Heart left ventricle (tissue), 16 donors: ENCODE measurements at regions not wholly inside any gene's neighbourhood (a gene's known extent, or its start where the extent isn't known, plus 50 kb on each side); places are given as distances from the start of the nearest gene placed in this dataset.
"Not testable (repeated sequence)": the region's sequence is repeated elsewhere in the genome, so short reads cannot be mapped to it uniquely, and the experiment has no call there.

Source experiments
- ATAC-seq, 4 donors: fragments of 200-7000 bp; cut with Tn5 transposase; one replicate each; pipeline ENCODE4 v1.9.1; 2020 to 2022; ENCODE audit warnings: moderate library complexity in 4 of 4, mild to moderate bottlenecking in 3 of 4, moderate number of reproducible peaks in 1 of 4
- DNase-seq, 5 donors: peaks; one replicate each; pipeline ENCODE4 v3.0.0-alpha.2; 2020
- H3K27ac ChIP-seq, 12 donors: fragments of 200-600 bp; sonication (generic) in 4 of 12; one replicate each; pipeline versions ENCODE4 v1.5.0 to v1.8.0; 2016 to 2022; ENCODE audit warnings: mild to moderate bottlenecking in 2 of 12
- H3K27me3 ChIP-seq, 9 donors: fragments of 200-600 bp; sonication (generic) in 2 of 9; one replicate each; pipeline versions ENCODE4 v1.5.1 to v1.8.0; 2016 to 2022; ENCODE audit warnings: mild to moderate bottlenecking in 3 of 9
- H3K36me3 ChIP-seq, 9 donors: fragments of 200-600 bp; sonication (generic) in 2 of 9; one replicate each; pipeline versions ENCODE4 v1.5.0 to v1.8.0; 2018 to 2022; ENCODE audit warnings: mild to moderate bottlenecking in 2 of 9
- H3K4me1 ChIP-seq, 12 donors: fragments of 200-600 bp; sonication (generic) in 4 of 12; one replicate each; pipeline versions ENCODE4 v1.5.0 to v1.8.0; 2016 to 2022; ENCODE audit warnings: mild to moderate bottlenecking in 3 of 12
- H3K4me3 ChIP-seq, 12 donors: fragments of 200-600 bp; sonication (generic) in 4 of 12; one replicate each; pipeline versions ENCODE4 v1.5.0 to v1.8.0; 2017 to 2022; ENCODE audit warnings: mild to moderate bottlenecking in 9 of 12, moderate library complexity in 4 of 12
- H3K9me3 ChIP-seq, 12 donors: fragments of 200-600 bp; sonication (generic) in 4 of 12; one replicate each; pipeline versions ENCODE4 v1.5.0 to v1.8.0; 2016 to 2022; ENCODE audit warnings: mild to moderate bottlenecking in 1 of 12
- CTCF ChIP-seq, 12 donors: fragments of 200-600 bp; sonication (generic) in 4 of 12; IDR thresholded peaks; one replicate each; pipeline versions ENCODE4 v1.5.0 to v1.8.0; 2018 to 2022; ENCODE audit warnings: antibody characterized with exemption in 12 of 12, mild to moderate bottlenecking in 5 of 12
- POLR2A ChIP-seq, 2 donors: fragments of 450-650 bp; IDR thresholded peaks; one replicate each; pipeline ENCODE4 v1.6.1; 2017; ENCODE audit warnings: antibody characterized with exemption in 2 of 2, mild to moderate bottlenecking in 2 of 2, moderate library complexity in 2 of 2
- WGBS, 4 donors: extraction: QIAGEN DNeasy Blood & Tissue Kit in 2 of 4; methylation state at CpG; one replicate each; pipeline versions ENCODE4 v1.1.5 to v1.1.7; 2013 to 2018; 5-methylcytosine and 5-hydroxymethylcytosine counted together
- intact Hi-C, 10 donors: fragments of 100-400 bp; cut with DNase I; formaldehyde crosslinking; loops; one replicate each; pipeline versions ENCODE4 v1.11.1 to v1.14.2; 2022
- donor health status: ischemic (EF 13 %, LVEDD 7.1; RV severe dilation, severe dysfunction).
- donor health status: healthy with polysubstance abuse.
- donor health status: DM: no; HTN: yes; CAD: no.
- donor health status: DM: no; HTN: no; CAD: no.
- donor health status: ischemic (EF 25% LVEDD 6.9; RV normal size, moderate dysfunction).
- donor health status: ischemic (EF 25% LVEDD 5.7; RV mildly dilated, moderate dysfunction).
- donor health status: healthy.
- donor health status: DM: yes; HTN: yes; CAD: no.
- donor health status: ischemic (EF 35%, LVEDD 5.7; RV mildly dilated, moderate dysfunction).
- donor health status: nonischemic (EF 11% LVEDD 7.7; RV severe dilation, severe dysfunction).
- donor health status: DM: yes; HTN: yes; CAD: no.
- donor health status: PGD.
- donor health status: ischemic (EF 29% LVEDD 5.4; RV normal size, mild dysfunction).
- donor health status: nonischemic (EF 23%, LVEDD 6.1; RV moderate dilation, normal function).

DNA sequence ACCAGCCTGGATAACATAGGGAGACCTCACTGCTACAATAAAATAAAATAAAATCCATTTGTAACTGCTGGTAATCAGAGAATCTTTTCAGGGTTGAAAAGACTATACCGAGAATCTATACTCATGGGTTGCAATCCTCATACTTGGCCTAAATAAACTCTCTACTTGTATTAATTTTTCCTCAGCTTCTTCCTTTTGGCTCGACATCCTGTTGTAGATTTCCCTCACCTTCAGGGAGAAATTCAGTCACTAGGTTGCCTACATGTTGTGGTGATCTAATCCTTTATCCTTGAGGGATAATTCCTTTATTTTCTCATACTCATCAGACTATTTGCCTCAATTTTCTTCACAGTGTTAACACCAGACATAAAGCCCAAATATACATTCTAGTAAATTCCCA is 1093.4 kb downstream of the SORCS3 start:
- TF ChIP-seq POLR2A (IDR thresholded peaks at IDR 0.05) (no peak), CTCF (IDR thresholded peaks at IDR 0.05) (no peak)
- Histone ChIP-seq H3K4me3 (no peak overlapping the region), H3K4me1 (no peaks in the 10 kb centered on the region), H3K27ac (no peak overlapping the region), H3K27me3 (no peaks in the 10 kb centered on the region), H3K36me3 (no peaks in the 10 kb centered on the region), H3K9me3 (peaks cover 0 to 4% (median 0%) of the 10 kb centered on the region in 12 donors)
- ATAC-seq (no peak), DNase-seq (no peak)
- WGBS, 4 donors, result 70 to 76% (median 73%) methylated on average over 2 of the region's 2 CpGs
- intact Hi-C loops, result no loop called here

- intact Hi-C loops, result no loop called here
Measured at GRCh38 chr10:105733924-105734323, 1092.8 kb downstream of the SORCS3 start.

GRCh38 chr10:105729428-105729827 is 1088.3 kb downstream of the SORCS3 start:
- intact Hi-C loops, result no loop called here
- Histone ChIP-seq H3K4me1 (no peaks in the 10 kb centered on the region), H3K9me3 (no peaks in the 10 kb centered on the region), H3K27me3 (no peaks in the 10 kb centered on the region), H3K36me3 (no peaks in the 10 kb centered on the region), H3K4me3 (no peak overlapping the region), H3K27ac (no peak overlapping the region)
- DNase-seq (no peak), ATAC-seq (no peak)
- WGBS, 4 donors, result 43 to 65% (median 57%) methylated on average over 1 of the region's 1 CpG
- TF ChIP-seq POLR2A (IDR thresholded peaks at IDR 0.05) (no peak), CTCF (IDR thresholded peaks at IDR 0.05) (no peak)

More at GRCh38 chr10:105733924-105734323, 1092.8 kb downstream of the SORCS3 start:
- Histone ChIP-seq H3K27me3 (no peaks in the 10 kb centered on the region), H3K36me3 (no peaks in the 10 kb centered on the region), H3K27ac (no peak overlapping the region), H3K4me3 (no peak overlapping the region), H3K9me3 (peaks cover 0 to 4% (median 0%) of the 10 kb centered on the region in 12 donors), H3K4me1 (no peaks in the 10 kb centered on the region)
- no peak for ATAC-seq
- DNase-seq, result no peak
- TF ChIP-seq POLR2A (IDR thresholded peaks at IDR 0.05) (no peak), CTCF (IDR thresholded peaks at IDR 0.05) (no peak)

GRCh38 chr10:105727586-105727985 is 1086.5 kb downstream of the SORCS3 start:
- ATAC-seq, H3K9me3 ChIP-seq, H3K27me3 ChIP-seq, H3K27ac ChIP-seq, H3K4me3 ChIP-seq, DNase-seq, H3K4me1 ChIP-seq, intact Hi-C loops, H3K36me3 ChIP-seq: not testable (repeated sequence)
- WGBS, 4 donors, result 70 to 79% (median 74%) methylated on average over 2 of the region's 2 CpGs

DNA sequence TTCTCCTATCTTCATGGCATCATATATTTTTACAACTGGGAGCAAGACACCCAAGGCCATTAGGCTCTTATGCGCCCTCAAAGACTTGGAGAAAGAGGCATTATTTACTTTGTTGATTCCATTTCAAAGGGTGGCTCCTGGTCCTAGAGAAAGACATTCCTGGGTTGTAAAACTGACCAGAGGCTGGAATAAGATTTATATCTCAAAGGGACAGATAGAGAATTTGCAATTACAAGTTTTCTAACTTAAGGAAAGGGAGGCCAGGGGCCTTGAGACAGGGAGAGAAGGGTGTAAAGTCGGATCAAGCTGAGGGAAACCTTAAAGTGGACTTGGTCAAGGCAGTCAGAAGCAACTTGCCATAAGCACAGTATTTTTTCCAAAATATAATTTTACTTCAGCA is 1086.0 kb downstream of the SORCS3 start:
- ATAC-seq (no peak), DNase-seq (no peak)
- no peak overlapping the region for H3K4me3 ChIP-seq
- H3K27ac ChIP-seq, result no peak overlapping the region
- no peaks in the 10 kb centered on the region for H3K9me3 ChIP-seq
- H3K4me1 ChIP-seq, result no peaks in the 10 kb centered on the region
- no peak for TF ChIP-seq CTCF (IDR thresholded peaks at IDR 0.05)
- TF ChIP-seq POLR2A (IDR thresholded peaks at IDR 0.05), result no peak
- H3K27me3 ChIP-seq, result no peaks in the 10 kb centered on the region
- WGBS, 4 donors, result 71 to 75% (median 71%) methylated on average over 2 of the region's 2 CpGs
- H3K36me3 ChIP-seq, result no peaks in the 10 kb centered on the region
- intact Hi-C loops, result no loop called here
